Panc1 (cell line): ENCODE measurements at regions not wholly inside any gene's neighbourhood (a gene's known extent, or its start where the extent isn't known, plus 50 kb on each side); places are given as distances from the start of the nearest gene placed in this dataset.

Source experiments
- ATAC-seq: fragments of 200-7000 bp; cut with Tn5 transposase; 2 replicates; pipeline ENCODE4 v1.9.1; 2020; ENCODE audit warnings: mild to moderate bottlenecking, moderate library complexity
- BruUV-seq: library from RNA; stranded (reverse); fragments of 400-500 nt; replicated peaks from 2 replicates; lab custom pipeline; 2021; lab: Mats Ljungman, UMichigan
- CTCF ChIA-PET: fragments of 300-600 bp; sonication (Branson Sonifier 250); formaldehyde crosslinking; loops from one replicate; lab custom pipeline; 2022; ENCODE audit warnings: antibody characterized with exemption; lab: Charles Lee
- POLR2A ChIA-PET: fragments of 300-600 bp; sonication (Branson Sonifier 250); formaldehyde crosslinking; loops from one replicate; lab custom pipeline; 2022; ENCODE audit warnings: antibody characterized with exemption; lab: Charles Lee
- DNase-seq: peaks from one replicate; pipeline ENCODE4 v3.0.0-alpha.2; 2010; ENCODE audit warnings: low read depth, low spot score
- H3K27ac ChIP-seq: 2 replicates; pipeline ENCODE4 v1.5.1; 2011; ENCODE audit warnings: mild to moderate bottlenecking, low read length, inconsistent platforms
- H3K27me3 ChIP-seq: fragments of 200-500 bp; sonication (Bioruptor generic); 2 replicates; pipeline ENCODE4 v1.6.0; 2014; ENCODE audit warnings: low read length, inconsistent platforms; ENCODE audit not compliant: control insufficient read depth, insufficient read depth
- H3K36me3 ChIP-seq: fragments of 200-500 bp; sonication (Bioruptor generic); 2 replicates; pipeline ENCODE4 v1.5.1; 2014; ENCODE audit warnings: inconsistent platforms, mild to moderate bottlenecking, low read length, moderate library complexity; ENCODE audit not compliant: control insufficient read depth, insufficient read depth
- H3K4me1 ChIP-seq: 2 replicates; pipeline ENCODE4 v1.5.1; 2011; ENCODE audit warnings: inconsistent platforms, mild to moderate bottlenecking, low read length, moderate library complexity; ENCODE audit not compliant: control insufficient read depth, insufficient read depth
- H3K4me3 ChIP-seq, 2 experiments: 2 replicates each; pipeline ENCODE4 v1.5.1; 2011 to 2012; ENCODE audit warnings: low read depth in 2 of 2, low read length in 2 of 2, mild to moderate bottlenecking in 2 of 2, inconsistent platforms in 1 of 2, moderate library complexity in 1 of 2
- H3K9me3 ChIP-seq: fragments of 200-500 bp; sonication (Bioruptor generic); 2 replicates; pipeline ENCODE4 v1.5.1; 2014; ENCODE audit warnings: low read depth, mild to moderate bottlenecking, inconsistent platforms, low read length, moderate library complexity; ENCODE audit not compliant: control insufficient read depth, insufficient read depth
- CTCF ChIP-seq: fragments of 450-650 bp; IDR thresholded peaks from 2 replicates; pipeline ENCODE4 v1.5.1; 2017; ENCODE audit warnings: mild to moderate bottlenecking
- POLR2AphosphoS5 ChIP-seq: IDR thresholded peaks from 2 replicates; pipeline ENCODE4 v1.6.1; 2012; ENCODE audit warnings: mild to moderate bottlenecking, low read depth, low read length, moderate library complexity
- REST ChIP-seq, 2 experiments: IDR thresholded peaks; 2 replicates each; pipeline ENCODE4 v1.6.1; 2011 to 2012; ENCODE audit warnings: low read depth in 2 of 2, control low read depth in 1 of 2, low read length in 1 of 2, mild to moderate bottlenecking in 1 of 2, moderate library complexity in 1 of 2; ENCODE audit not compliant: insufficient read depth in 1 of 2
- SIN3A ChIP-seq: IDR thresholded peaks from 2 replicates; pipeline ENCODE4 v1.6.1; 2012; ENCODE audit warnings: low read depth, mild to moderate bottlenecking, low read length, moderate library complexity, borderline replicate concordance; ENCODE audit not compliant: insufficient read depth
- TCF7L2 ChIP-seq: IDR thresholded peaks from 2 replicates; pipeline ENCODE4 v1.6.1; 2011; ENCODE audit warnings: mild to moderate bottlenecking, low read depth, low read length, inconsistent platforms
- in situ Hi-C: cut with HindIII; loops from 2 replicates; pipeline ENCODE4 v1.10.0; 2016; ENCODE audit warnings: low sequenced_read_pairs, low pct_unique_long_range_greater_than_20kb
- intact Hi-C: fragments of 100-400 bp; cut with micrococcal nuclease; formaldehyde crosslinking; loops from one replicate; pipeline ENCODE4 v1.10.0; 2022; ENCODE audit not compliant: unreplicated experiment

- in situ Hi-C loops (no loop called here), intact Hi-C loops (no loop called here)
- Histone ChIP-seq H3K4me1 (no peaks in the 10 kb centered on the region), H3K4me3 (no peak overlapping the region), H3K9me3 (no peaks in the 10 kb centered on the region), H3K27ac (no peak overlapping the region), H3K36me3 (no peaks in the 10 kb centered on the region), H3K27me3 (no peaks in the 10 kb centered on the region)
- ATAC-seq (no peak), DNase-seq (no peak)
- ChIA-PET POLR2A (no interaction called here), CTCF (no interaction called here)
- TF ChIP-seq POLR2AphosphoS5 (no peak), TCF7L2 (no peak), CTCF (no peak), REST (IDR thresholded peaks at IDR 0.05; ENCODE audit: insufficient read depth in 1 of 2, low read depth in 2 of 2, low read length in 1 of 2) (no peak), SIN3A (no peak)
- no TSS peak for BruUV-seq
Observed at GRCh38 chr16:6076631-6077030, 979.0 kb upstream of the EEF2KMT start.

DNA sequence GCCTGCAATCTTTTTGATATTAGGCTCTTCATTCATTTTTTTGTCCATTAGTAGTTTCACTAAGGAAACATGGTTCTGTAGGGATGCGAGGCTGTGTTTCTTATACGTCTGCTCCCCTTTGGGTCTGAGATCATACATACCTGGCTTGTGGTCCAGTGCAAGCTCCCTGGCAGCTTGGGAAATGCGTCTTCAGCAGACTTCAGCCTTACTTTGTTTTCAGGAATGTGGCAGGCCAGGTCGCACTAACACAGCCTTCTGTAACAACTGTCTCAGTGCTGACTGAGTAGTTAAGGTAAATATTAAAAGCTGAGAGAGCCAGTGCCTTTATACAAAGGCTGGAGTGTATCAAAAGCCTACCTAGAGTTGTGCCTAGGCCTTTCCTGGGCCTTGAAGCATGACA lies 970.5 kb upstream of the EEF2KMT start:
- DNase-seq (no peak), ATAC-seq (no peak)
- intact Hi-C loops: no loop called here
- ChIA-PET CTCF (no interaction called here), POLR2A (no interaction called here)
- no peak for TF ChIP-seq REST (IDR thresholded peaks at IDR 0.05; ENCODE audit: insufficient read depth in 1 of 2, low read depth in 2 of 2, low read length in 1 of 2)
- no peak for TF ChIP-seq SIN3A
- no peak for TF ChIP-seq POLR2AphosphoS5
- no peak for TF ChIP-seq CTCF
- TF ChIP-seq TCF7L2: no peak
- Histone ChIP-seq H3K27ac (no peak overlapping the region), H3K9me3 (no peaks in the 10 kb centered on the region), H3K4me1 (no peaks in the 10 kb centered on the region), H3K4me3 (no peak overlapping the region), H3K27me3 (peaks cover 11% of the 10 kb centered on the region; the same call in 1 of the 2 replicates), H3K36me3 (no peaks in the 10 kb centered on the region)
- in situ Hi-C loops: no loop called here
- no TSS peak for BruUV-seq
